GM06990 (cell line): ENCODE measurements at regions not wholly inside any gene's neighbourhood (a gene's known extent, or its start where the extent isn't known, plus 50 kb on each side); places are given as distances from the start of the nearest gene placed in this dataset.
A peak's percentile ranks its signal among the peaks of the same experiment; 100 is the strongest.

Source experiments
- DNase-seq: peaks from one replicate; pipeline ENCODE4 v3.0.0-alpha.2; 2011; ENCODE audit not compliant: insufficient read length; ENCODE audit errors: extremely low read depth
- H3K27me3 ChIP-seq: replicated peaks from 2 replicates; pipeline ENCODE4 v1.6.0; 2011; ENCODE audit warnings: low read length; ENCODE audit not compliant: control insufficient read depth, insufficient read depth
- H3K36me3 ChIP-seq: 2 replicates; pipeline ENCODE4 v1.5.1; 2011; ENCODE audit warnings: low read length; ENCODE audit not compliant: control insufficient read depth, insufficient read depth
- H3K4me3 ChIP-seq: replicated peaks from 2 replicates; pipeline ENCODE4 v1.5.1; 2011; ENCODE audit warnings: low read depth, mild to moderate bottlenecking, control low read depth, low read length
- CTCF ChIP-seq: IDR thresholded peaks from 2 replicates; pipeline ENCODE4 v1.5.1; 2011; ENCODE audit warnings: low read length, control low read depth, mild to moderate bottlenecking, inconsistent platforms; ENCODE audit not compliant: insufficient read depth, poor library complexity, severe bottlenecking

DNA sequence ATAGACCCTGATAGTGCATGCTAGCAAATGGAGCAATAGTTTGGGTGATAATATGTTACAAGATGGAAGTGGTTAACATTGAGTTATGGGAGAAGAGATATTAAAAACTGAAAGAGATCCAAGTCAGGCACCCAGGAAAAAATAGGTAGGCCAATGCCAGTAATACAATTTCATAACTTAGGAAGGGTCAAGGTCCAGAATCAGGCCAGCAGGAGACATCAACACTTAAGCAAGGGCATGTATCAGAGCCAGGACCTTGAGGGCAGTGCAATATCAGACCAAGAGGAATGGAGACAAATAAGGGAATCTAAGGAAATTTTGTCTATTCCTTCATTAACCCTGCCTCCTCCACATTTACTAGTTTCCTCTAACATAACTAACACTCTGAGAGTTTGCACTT is 124.1 kb upstream of the NYAP2 start:
- Histone ChIP-seq H3K27me3 (no peaks in the 10 kb centered on the region), H3K36me3 (no peaks in the 10 kb centered on the region), H3K4me3 (no peak overlapping the region)
- no peak for DNase-seq
- no peak for TF ChIP-seq CTCF

DNA sequence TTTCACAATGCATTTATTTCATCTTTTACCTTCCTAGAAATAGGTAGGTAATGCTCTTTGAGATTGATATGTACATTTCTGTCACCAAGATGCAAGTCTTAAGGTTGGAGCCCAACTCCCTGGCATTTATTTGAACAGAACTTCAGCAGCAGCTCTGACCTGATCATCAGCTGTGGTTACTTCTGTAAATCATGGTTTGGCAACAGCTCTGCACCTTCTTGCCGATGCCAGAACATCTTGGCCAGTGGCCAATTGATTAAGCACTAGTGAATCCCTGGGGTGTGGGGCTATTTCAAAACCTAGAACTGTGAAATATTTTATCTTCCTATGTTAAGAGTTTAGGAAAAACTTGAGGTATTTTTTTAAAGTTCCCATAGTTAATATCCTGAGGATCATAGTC is 124.8 kb upstream of the NYAP2 start:
- H3K27me3 ChIP-seq = no peaks in the 10 kb centered on the region
- DNase-seq = peak; percentile 10

GRCh38 chr2:225272173-225272572 is 127.3 kb upstream of the NYAP2 start:
- Histone ChIP-seq H3K4me3 (no peak overlapping the region), H3K36me3 (no peaks in the 10 kb centered on the region), H3K27me3 (no peaks in the 10 kb centered on the region)
- no peak for DNase-seq
- no peak for TF ChIP-seq CTCF

More for the DNA sequence above, 124.8 kb upstream of the NYAP2 start:
- TF ChIP-seq CTCF = no peak
- Histone ChIP-seq H3K36me3 (no peaks in the 10 kb centered on the region), H3K4me3 (no peak overlapping the region)

DNA sequence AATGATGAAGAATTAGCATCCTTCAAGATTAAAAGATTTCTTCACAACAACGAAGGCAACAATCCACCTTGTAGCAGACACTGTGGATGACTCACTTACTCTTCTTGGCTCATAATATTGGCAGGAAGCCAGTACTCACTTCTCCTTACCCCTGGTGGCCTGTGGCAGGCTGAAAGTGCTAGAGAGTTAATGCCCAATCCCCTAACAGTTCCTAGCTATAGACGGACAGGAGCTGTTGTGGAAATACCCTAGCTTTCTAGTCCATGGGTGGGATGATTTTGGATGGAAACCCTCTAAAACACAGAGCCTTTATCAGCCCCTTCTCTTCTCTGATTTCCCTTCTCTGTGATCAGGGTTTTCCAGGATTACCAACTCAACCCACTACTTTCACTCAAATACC is 128.6 kb upstream of the NYAP2 start:
- no peaks in the 10 kb centered on the region for H3K27me3 ChIP-seq
- TF ChIP-seq CTCF = no peak
- peak; percentile 49 for DNase-seq

GRCh38 chr2:225270053-225270452 is 129.5 kb upstream of the NYAP2 start:
- Histone ChIP-seq H3K4me3 (no peak overlapping the region), H3K27me3 (no peaks in the 10 kb centered on the region), H3K36me3 (no peaks in the 10 kb centered on the region)
- TF ChIP-seq CTCF = no peak
- DNase-seq = no peak

More for the DNA sequence above, 128.6 kb upstream of the NYAP2 start:
- H3K36me3 ChIP-seq = no peaks in the 10 kb centered on the region
- no peak overlapping the region for H3K4me3 ChIP-seq

DNA sequence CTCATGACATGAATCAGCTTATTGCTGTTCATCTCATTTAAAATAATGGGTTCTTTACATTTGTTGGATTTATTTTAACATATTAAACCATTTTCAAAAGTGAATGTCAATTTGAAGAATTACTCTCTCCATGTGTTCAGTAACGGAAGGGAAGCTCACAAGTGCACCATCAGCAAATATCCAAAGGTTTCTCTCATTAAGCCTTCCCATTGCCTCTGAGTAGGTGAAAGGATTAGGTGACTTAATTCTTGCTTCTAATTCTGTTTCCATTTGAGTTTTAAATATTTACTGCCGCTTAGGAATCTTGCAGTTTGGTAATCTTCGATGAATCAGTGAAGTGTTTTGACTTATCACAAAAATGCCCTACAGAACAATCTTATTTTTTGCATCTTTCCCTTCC is 145.1 kb upstream of the NYAP2 start:
- DNase-seq = no peak
- no peaks in the 10 kb centered on the region for H3K36me3 ChIP-seq

More for the DNA sequence above, 145.1 kb upstream of the NYAP2 start:
- H3K27me3 ChIP-seq = no peaks in the 10 kb centered on the region
- H3K4me3 ChIP-seq = no peak overlapping the region
- TF ChIP-seq CTCF = no peak
